ENCODE measurements at regions not wholly inside any gene's neighbourhood (a gene's known extent, or its start where the extent isn't known, plus 50 kb on each side); places are given as distances from the start of the nearest gene placed in this dataset.

- TF ChIP-seq CTCF (IDR thresholded peaks at IDR 0.05), result peak; percentile 50 to 71 (median 68)
- no peak for TF ChIP-seq EP300 (IDR thresholded peaks at IDR 0.05)
- TF ChIP-seq POLR2A (IDR thresholded peaks at IDR 0.05; ENCODE audit: low read depth), result no peak
- TF ChIP-seq POLR2AphosphoS5 (IDR thresholded peaks at IDR 0.05), result peak in 1 of 2 donors; percentile 51
These were observed 85.7 kb upstream of the FOXC1 start for GRCh38 chr6:1524040-1524480.
